ENCODE measurements at regions not wholly inside any gene's neighbourhood (a gene's known extent, or its start where the extent isn't known, plus 50 kb on each side); places are given as distances from the start of the nearest gene placed in this dataset.

DNA sequence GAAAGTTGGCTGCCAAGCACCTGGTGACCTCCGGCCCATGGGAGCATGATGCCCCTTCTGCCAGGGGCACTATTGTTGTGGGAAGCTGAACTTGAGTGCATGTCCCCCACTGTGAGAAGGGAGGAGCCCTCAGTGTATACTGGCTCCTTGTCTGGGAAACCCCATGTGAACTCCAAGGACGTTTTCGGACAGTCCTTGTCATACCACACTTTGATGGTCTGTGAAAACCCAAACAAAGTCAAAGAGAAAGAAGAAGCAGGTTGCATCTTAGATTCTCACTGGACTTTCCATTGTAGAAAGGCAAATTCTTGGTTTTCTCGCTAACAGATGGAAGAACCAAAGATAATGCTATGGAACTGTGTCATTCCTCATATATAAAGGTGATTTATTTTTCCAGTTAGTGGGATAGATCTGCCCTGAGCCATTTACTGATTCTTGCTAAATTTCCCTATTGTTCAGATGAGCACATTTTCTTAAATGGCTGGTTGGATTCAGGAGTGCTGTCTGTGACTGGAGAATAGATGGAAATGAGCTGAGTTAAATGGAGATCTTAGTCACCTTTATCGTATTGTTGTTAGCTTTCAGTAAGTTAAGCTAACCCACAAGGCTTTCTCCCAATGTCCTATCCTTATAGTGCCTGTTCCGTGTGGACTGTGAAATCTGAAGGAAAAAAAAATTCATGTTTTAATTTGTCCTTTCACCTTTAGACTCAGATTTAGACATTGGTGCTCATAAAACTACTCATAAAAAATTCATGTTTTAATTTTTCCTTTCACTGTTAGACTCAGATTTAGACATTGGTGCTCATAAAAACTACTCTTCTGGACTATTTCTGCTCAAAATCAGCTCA, 166.6 kb downstream of the ACTR3 start:
- H3K4me3 ChIP-seq (ENCODE audit: low read depth, low read length) = no peak overlapping the region
- TF ChIP-seq, protein P1, sequence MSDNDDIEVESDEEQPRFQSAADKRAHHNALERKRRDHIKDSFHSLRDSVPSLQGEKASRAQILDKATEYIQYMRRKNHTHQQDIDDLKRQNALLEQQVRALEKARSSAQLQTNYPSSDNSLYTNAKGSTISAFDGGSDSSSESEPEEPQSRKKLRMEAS (IDR thresholded peaks at IDR 0.05; ENCODE audit: low read depth, low read length) = no peak
- TF ChIP-seq, protein P2, sequence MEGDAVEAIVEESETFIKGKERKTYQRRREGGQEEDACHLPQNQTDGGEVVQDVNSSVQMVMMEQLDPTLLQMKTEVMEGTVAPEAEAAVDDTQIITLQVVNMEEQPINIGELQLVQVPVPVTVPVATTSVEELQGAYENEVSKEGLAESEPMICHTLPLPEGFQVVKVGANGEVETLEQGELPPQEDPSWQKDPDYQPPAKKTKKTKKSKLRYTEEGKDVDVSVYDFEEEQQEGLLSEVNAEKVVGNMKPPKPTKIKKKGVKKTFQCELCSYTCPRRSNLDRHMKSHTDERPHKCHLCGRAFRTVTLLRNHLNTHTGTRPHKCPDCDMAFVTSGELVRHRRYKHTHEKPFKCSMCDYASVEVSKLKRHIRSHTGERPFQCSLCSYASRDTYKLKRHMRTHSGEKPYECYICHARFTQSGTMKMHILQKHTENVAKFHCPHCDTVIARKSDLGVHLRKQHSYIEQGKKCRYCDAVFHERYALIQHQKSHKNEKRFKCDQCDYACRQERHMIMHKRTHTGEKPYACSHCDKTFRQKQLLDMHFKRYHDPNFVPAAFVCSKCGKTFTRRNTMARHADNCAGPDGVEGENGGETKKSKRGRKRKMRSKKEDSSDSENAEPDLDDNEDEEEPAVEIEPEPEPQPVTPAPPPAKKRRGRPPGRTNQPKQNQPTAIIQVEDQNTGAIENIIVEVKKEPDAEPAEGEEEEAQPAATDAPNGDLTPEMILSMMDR (IDR thresholded peaks at IDR 0.05; ENCODE audit: low read depth, low read length) = no peak
- TF ChIP-seq MYC (IDR thresholded peaks at IDR 0.05; ENCODE audit: low read depth, low read length) (no peak), POLR2A (IDR thresholded peaks at IDR 0.05; ENCODE audit: extremely low read depth, insufficient read length) (no peak)
- DNase-seq (ENCODE audit: low read depth) = no peak

DNA sequence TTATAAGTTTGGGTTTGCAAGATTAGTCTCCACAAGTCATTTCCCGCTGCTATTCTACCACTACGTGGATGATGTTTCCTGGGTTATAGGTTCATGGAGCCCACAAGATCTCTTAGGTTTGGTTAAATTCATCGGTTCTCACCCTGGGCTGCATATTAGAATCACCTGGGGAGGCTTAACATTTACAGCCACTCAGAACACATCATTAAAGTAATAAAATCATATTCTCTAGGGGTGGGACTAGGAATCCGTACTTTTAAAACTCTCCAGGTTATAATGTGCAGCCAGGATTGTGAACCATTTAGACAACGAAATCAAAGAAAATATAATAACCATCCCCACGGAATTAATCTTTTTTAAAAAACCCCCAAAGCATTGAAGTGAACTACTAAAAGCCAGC, 167.7 kb downstream of the ACTR3 start:
- DNase-seq (ENCODE audit: low read depth) = no peak
- no peak overlapping the region for H3K4me3 ChIP-seq (ENCODE audit: low read depth, low read length)
- TF ChIP-seq POLR2A (IDR thresholded peaks at IDR 0.05; ENCODE audit: extremely low read depth, insufficient read length) (no peak), MYC (IDR thresholded peaks at IDR 0.05; ENCODE audit: low read depth, low read length) (no peak)
- TF ChIP-seq, protein P1 (IDR thresholded peaks at IDR 0.05; ENCODE audit: low read depth, low read length) = no peak
- TF ChIP-seq, protein P2 (IDR thresholded peaks at IDR 0.05; ENCODE audit: low read depth, low read length) = no peak

DNA sequence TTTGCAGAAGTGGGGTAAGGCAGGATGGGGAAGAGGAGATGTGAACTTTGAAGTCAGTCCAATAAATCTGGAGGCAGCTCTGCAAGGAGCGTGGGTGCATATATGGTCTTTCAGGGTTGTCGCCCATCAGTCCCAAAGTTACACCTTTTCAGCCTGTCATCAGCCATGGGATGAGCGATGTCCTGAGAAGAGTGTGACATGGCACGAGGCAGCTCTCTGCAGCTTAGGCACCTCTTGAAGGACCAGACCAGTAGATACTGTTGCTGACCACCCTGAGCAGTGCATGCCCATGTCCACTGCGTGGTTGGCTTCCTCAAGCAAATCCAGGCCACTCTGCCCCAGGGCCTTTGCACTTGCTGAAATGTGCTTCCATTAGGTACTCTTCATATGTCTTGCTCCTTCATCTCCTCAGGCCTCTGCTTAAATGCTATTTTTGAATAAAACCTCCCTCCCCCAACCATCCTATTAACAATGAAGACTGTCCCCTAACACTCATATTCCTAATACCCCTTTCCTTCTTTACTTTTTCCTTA, 171.7 kb downstream of the ACTR3 start:
- H3K4me3 ChIP-seq (ENCODE audit: low read depth, low read length) = no peak overlapping the region
- TF ChIP-seq POLR2A (IDR thresholded peaks at IDR 0.05; ENCODE audit: extremely low read depth, insufficient read length) (no peak), MYC (IDR thresholded peaks at IDR 0.05; ENCODE audit: low read depth, low read length) (no peak)
- TF ChIP-seq, protein P2 (IDR thresholded peaks at IDR 0.05; ENCODE audit: low read depth, low read length) = no peak
- TF ChIP-seq, protein P1 (IDR thresholded peaks at IDR 0.05; ENCODE audit: low read depth, low read length) = no peak
- DNase-seq (ENCODE audit: low read depth) = no peak

DNA sequence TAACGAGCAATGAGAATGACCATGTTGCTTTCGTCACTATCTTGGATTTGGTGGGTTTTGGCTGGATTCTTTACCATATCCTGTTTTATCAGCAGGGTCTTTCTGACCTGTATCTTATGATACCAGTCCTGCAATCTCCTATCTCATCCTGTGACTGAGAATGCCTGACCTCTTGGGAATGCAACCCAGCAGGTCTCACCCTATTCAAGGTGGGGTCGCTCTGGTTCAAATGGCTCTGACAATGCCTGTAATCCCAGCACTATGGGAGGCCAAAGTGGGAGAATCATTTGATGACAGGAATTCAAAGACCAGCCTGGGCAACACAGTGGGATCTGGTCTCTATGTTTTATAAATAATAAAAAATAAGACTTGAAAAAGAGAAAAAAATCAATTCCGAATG, 173.5 kb downstream of the ACTR3 start:
- TF ChIP-seq, protein P1 (IDR thresholded peaks at IDR 0.05; ENCODE audit: low read depth, low read length) = no peak
- TF ChIP-seq MYC (IDR thresholded peaks at IDR 0.05; ENCODE audit: low read depth, low read length) = no peak
- no peak for TF ChIP-seq POLR2A (IDR thresholded peaks at IDR 0.05; ENCODE audit: extremely low read depth, insufficient read length)
- TF ChIP-seq, protein P2 (IDR thresholded peaks at IDR 0.05; ENCODE audit: low read depth, low read length) = no peak
- H3K4me3 ChIP-seq (ENCODE audit: low read depth, low read length) = no peak overlapping the region
- no peak for DNase-seq (ENCODE audit: low read depth)

DNA sequence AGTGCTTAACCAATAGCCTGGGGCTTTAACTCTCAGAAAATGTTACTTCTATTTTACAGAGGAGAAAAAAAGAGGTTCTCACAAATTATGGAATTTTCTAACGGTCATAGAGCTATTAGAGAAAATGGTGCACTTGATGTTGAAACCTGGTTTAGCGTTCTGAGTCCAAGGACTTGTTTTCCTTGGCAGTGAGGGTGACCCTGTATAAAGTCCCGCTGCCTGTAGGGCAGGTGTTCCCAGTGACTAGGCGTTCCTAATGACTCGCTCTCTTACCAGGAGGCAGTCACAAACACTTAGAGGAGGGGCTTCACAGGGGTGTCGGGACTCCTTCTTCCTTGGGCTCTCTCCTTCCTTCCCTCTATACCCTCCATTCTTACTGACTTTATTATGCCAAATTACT, 175.8 kb downstream of the ACTR3 start:
- DNase-seq (ENCODE audit: low read depth) = no peak
- no peak overlapping the region for H3K4me3 ChIP-seq (ENCODE audit: low read depth, low read length)
- TF ChIP-seq, protein P1 (IDR thresholded peaks at IDR 0.05; ENCODE audit: low read depth, low read length) = no peak
- TF ChIP-seq MYC (IDR thresholded peaks at IDR 0.05; ENCODE audit: low read depth, low read length) = no peak
- TF ChIP-seq POLR2A (IDR thresholded peaks at IDR 0.05; ENCODE audit: extremely low read depth, insufficient read length) = no peak
- TF ChIP-seq, protein P2 (IDR thresholded peaks at IDR 0.05; ENCODE audit: low read depth, low read length) = no peak

All from NB4 (cell line).